HEK293 (cell line): ENCODE measurements at regions not wholly inside any gene's neighbourhood (a gene's known extent, or its start where the extent isn't known, plus 50 kb on each side); places are given as distances from the start of the nearest gene placed in this dataset.

Experiments
- CTCF ChIP-seq: fragments of 450-650 bp; formaldehyde crosslinking; IDR thresholded peaks from 2 replicates; pipeline ENCODE4 v1.5.1; 2016; ENCODE audit warnings: missing biosample characterization, missing genetic modification characterization
- GLIS1 ChIP-seq: fragments of 450-650 bp; formaldehyde crosslinking; IDR thresholded peaks from 2 replicates; pipeline ENCODE4 v1.5.1; 2016; ENCODE audit warnings: missing biosample characterization, missing genetic modification characterization
- KLF1 ChIP-seq: fragments of 450-650 bp; formaldehyde crosslinking; IDR thresholded peaks from 2 replicates; pipeline ENCODE4 v1.5.1; 2016; ENCODE audit warnings: missing biosample characterization, missing genetic modification characterization
- MZF1 ChIP-seq: fragments of 450-650 bp; formaldehyde crosslinking; IDR thresholded peaks from 2 replicates; pipeline ENCODE4 v1.5.1; 2017; ENCODE audit warnings: missing biosample characterization, missing genetic modification characterization, borderline replicate concordance
- REPIN1 ChIP-seq: fragments of 450-650 bp; formaldehyde crosslinking; IDR thresholded peaks from 2 replicates; pipeline ENCODE4 v1.5.1; 2017; ENCODE audit warnings: missing biosample characterization, missing genetic modification characterization, low read depth
- ZNF18 ChIP-seq: fragments of 450-650 bp; formaldehyde crosslinking; IDR thresholded peaks from 2 replicates; pipeline ENCODE4 v1.5.1; 2016; ENCODE audit warnings: missing biosample characterization, missing genetic modification characterization
- ZNF292 ChIP-seq: fragments of 450-650 bp; formaldehyde crosslinking; IDR thresholded peaks from 2 replicates; pipeline ENCODE4 v1.5.1; 2016; ENCODE audit warnings: low read depth, missing biosample characterization, missing genetic modification characterization, borderline replicate concordance
- ZNF530 ChIP-seq: fragments of 450-650 bp; formaldehyde crosslinking; IDR thresholded peaks from 2 replicates; pipeline ENCODE4 v1.5.1; 2016; ENCODE audit warnings: low read depth, missing biosample characterization, missing genetic modification characterization
- ZNF549 ChIP-seq: fragments of 450-650 bp; IDR thresholded peaks from 2 replicates; pipeline ENCODE4 v1.5.1; 2018; ENCODE audit warnings: missing biosample characterization, missing genetic modification characterization, mild to moderate bottlenecking, inconsistent platforms, moderate library complexity
- ZNF600 ChIP-seq: fragments of 450-650 bp; formaldehyde crosslinking; IDR thresholded peaks from 2 replicates; pipeline ENCODE4 v1.5.1; 2016; ENCODE audit warnings: missing biosample characterization, missing genetic modification characterization
- ZNF747 ChIP-seq: fragments of 450-650 bp; formaldehyde crosslinking; IDR thresholded peaks from 2 replicates; pipeline ENCODE4 v1.5.1; 2016; ENCODE audit warnings: missing biosample characterization, missing genetic modification characterization
- ZNF791 ChIP-seq: fragments of 450-650 bp; formaldehyde crosslinking; IDR thresholded peaks from 2 replicates; pipeline ENCODE4 v1.5.1; 2016; ENCODE audit warnings: missing biosample characterization, missing genetic modification characterization
- ZNF843 ChIP-seq: fragments of 450-650 bp; formaldehyde crosslinking; IDR thresholded peaks from 2 replicates; pipeline ENCODE4 v1.5.1; 2016; ENCODE audit warnings: missing biosample characterization, missing genetic modification characterization

- TF ChIP-seq CTCF (tag by site-specific recombination) (no peak), MZF1 (no peak), ZNF600 (tag by site-specific recombination) (no peak), ZNF791 (no peak), GLIS1 (tag by site-specific recombination) (no peak), ZNF747 (no peak), ZNF18 (tag by site-specific recombination) (no peak), ZNF843 (tag by site-specific recombination) (no peak), ZNF549 (no peak), KLF1 (no peak), ZNF530 (tag by site-specific recombination) (no peak), REPIN1 (no peak), ZNF292 (tag by site-specific recombination) (no peak)
Measured at GRCh38 chr11:60633645-60634044, 65.8 kb upstream of the MS4A8 start.
